NCI-H345 (cell line): ENCODE measurements at regions not wholly inside any gene's neighbourhood (a gene's known extent, or its start where the extent isn't known, plus 50 kb on each side); places are given as distances from the start of the nearest gene placed in this dataset.

ENCODE experiments used
- DNase-seq: peaks from one replicate; lab custom pipeline; 2025; lab: John Stamatoyannopoulos, UW

- DNase-seq, result no peak
These were observed 155.8 kb downstream of the TEX29 start for GRCh38 chr13:111476197-111476596.

GRCh38 chr13:111479412-111479811, 159.0 kb downstream of the TEX29 start:
- no peak for DNase-seq

GRCh38 chr13:111480503-111480902, 160.1 kb downstream of the TEX29 start:
- DNase-seq, result no peak

GRCh38 chr13:111480976-111481375, 160.5 kb downstream of the TEX29 start:
- DNase-seq, result peak; percentile 94

GRCh38 chr13:111482126-111482525, 161.7 kb downstream of the TEX29 start:
- DNase-seq, result no peak

- DNase-seq, result no peak
These were observed 162.6 kb downstream of the TEX29 start for GRCh38 chr13:111482806-111483620.

- no peak for DNase-seq
These were observed 163.2 kb downstream of the TEX29 start for GRCh38 chr13:111483621-111483987.

GRCh38 chr13:111484141-111484925, 163.9 kb downstream of the TEX29 start:
- peak; percentile 41 for DNase-seq

- DNase-seq, result no peak
These were observed 164.5 kb downstream of the TEX29 start for GRCh38 chr13:111484959-111485358.

GRCh38 chr13:111485491-111486250, 165.2 kb downstream of the TEX29 start:
- no peak for DNase-seq

- DNase-seq, result no peak
These were observed 165.9 kb downstream of the TEX29 start for GRCh38 chr13:111486331-111486730.

- no peak for DNase-seq
These were observed 166.4 kb downstream of the TEX29 start for GRCh38 chr13:111486801-111487200.

GRCh38 chr13:111488486-111489132, 168.2 kb downstream of the TEX29 start:
- DNase-seq, result no peak

- DNase-seq, result no peak
These were observed 168.9 kb downstream of the TEX29 start for GRCh38 chr13:111489301-111489700.

- no peak for DNase-seq
These were observed 170.2 kb downstream of the TEX29 start for GRCh38 chr13:111490611-111491010.

- no peak for DNase-seq
These were observed 170.6 kb downstream of the TEX29 start for GRCh38 chr13:111491021-111491420.

- DNase-seq, result no peak
These were observed 171.2 kb downstream of the TEX29 start for GRCh38 chr13:111491659-111492058.

GRCh38 chr13:111492341-111492950, 172.0 kb downstream of the TEX29 start:
- DNase-seq, result no peak

GRCh38 chr13:111492958-111493357, 172.5 kb downstream of the TEX29 start:
- DNase-seq, result no peak

GRCh38 chr13:111493468-111493867, 173.0 kb downstream of the TEX29 start:
- peak; percentile 23 for DNase-seq

GRCh38 chr13:111494641-111495040, 174.2 kb downstream of the TEX29 start:
- DNase-seq, result no peak
